ENCODE measurements at regions not wholly inside any gene's neighbourhood (a gene's known extent, or its start where the extent isn't known, plus 50 kb on each side); places are given as distances from the start of the nearest gene placed in this dataset.

- TF ChIP-seq EZH2phosphoT487 (conservative IDR thresholded peaks at IDR 0.05; ENCODE audit: low read length) (no peak), CTCF (IDR thresholded peaks at IDR 0.05; ENCODE audit: insufficient read depth, low read length, poor library complexity, severe bottlenecking) (no peak)
- Histone ChIP-seq H3K27me3 (ENCODE audit: low read length) (no peaks in the 10 kb centered on the region), H3K27ac (ENCODE audit: low read depth, low read length) (no peak overlapping the region), H3K9ac (ENCODE audit: low read length) (no peak overlapping the region), H3F3A (ENCODE audit: insufficient read depth) (no peaks in the 10 kb centered on the region), H3K79me2 (ENCODE audit: insufficient read depth, low read length) (no peaks in the 10 kb centered on the region), H3K36me3 (ENCODE audit: low read length) (no peaks in the 10 kb centered on the region), H3K4me2 (ENCODE audit: low read depth, low read length, poor library complexity, severe bottlenecking) (no peak overlapping the region), H3K9me3 (ENCODE audit: insufficient read depth, low read length) (no peaks in the 10 kb centered on the region), H3K9me2 (replicated peaks; ENCODE audit: insufficient read depth, low read length) (no peaks in the 10 kb centered on the region), H2AFZ (ENCODE audit: low read depth, low read length, severe bottlenecking) (no peak overlapping the region), H4K20me1 (ENCODE audit: low read depth, low read length) (no peaks in the 10 kb centered on the region), H3K4me3 (ENCODE audit: insufficient read depth, low read length, poor library complexity, severe bottlenecking) (no peak overlapping the region)
Observed at GRCh38 chr9:86752733-86753132, 194.6 kb downstream of the GAS1 start.

GRCh38 chr9:86751956-86752355 is 195.3 kb downstream of the GAS1 start:
- Histone ChIP-seq H3K27me3 (ENCODE audit: low read length) (no peaks in the 10 kb centered on the region), H3K79me2 (ENCODE audit: insufficient read depth, low read length) (no peaks in the 10 kb centered on the region), H3K36me3 (ENCODE audit: low read length) (no peaks in the 10 kb centered on the region), H3K9me2 (replicated peaks; ENCODE audit: insufficient read depth, low read length) (no peaks in the 10 kb centered on the region), H3F3A (ENCODE audit: insufficient read depth) (no peaks in the 10 kb centered on the region), H3K27ac (ENCODE audit: low read depth, low read length) (no peak overlapping the region), H3K4me2 (ENCODE audit: low read depth, low read length, poor library complexity, severe bottlenecking) (no peak overlapping the region), H2AFZ (ENCODE audit: low read depth, low read length, severe bottlenecking) (no peak overlapping the region), H3K9me3 (ENCODE audit: insufficient read depth, low read length) (no peaks in the 10 kb centered on the region), H4K20me1 (ENCODE audit: low read depth, low read length) (no peaks in the 10 kb centered on the region), H3K9ac (ENCODE audit: low read length) (no peak overlapping the region), H3K4me3 (ENCODE audit: insufficient read depth, low read length, poor library complexity, severe bottlenecking) (no peak overlapping the region)
- TF ChIP-seq CTCF (IDR thresholded peaks at IDR 0.05; ENCODE audit: insufficient read depth, low read length, poor library complexity, severe bottlenecking): no peak
- TF ChIP-seq EZH2phosphoT487 (conservative IDR thresholded peaks at IDR 0.05; ENCODE audit: low read length): no peak

- Histone ChIP-seq H3K4me2 (ENCODE audit: low read depth, low read length, poor library complexity, severe bottlenecking) (no peak overlapping the region), H3K9ac (ENCODE audit: low read length) (no peak overlapping the region), H3K9me2 (replicated peaks; ENCODE audit: insufficient read depth, low read length) (no peaks in the 10 kb centered on the region), H3F3A (ENCODE audit: insufficient read depth) (no peaks in the 10 kb centered on the region), H3K9me3 (ENCODE audit: insufficient read depth, low read length) (no peaks in the 10 kb centered on the region), H3K36me3 (ENCODE audit: low read length) (no peaks in the 10 kb centered on the region), H3K27ac (ENCODE audit: low read depth, low read length) (no peak overlapping the region), H2AFZ (ENCODE audit: low read depth, low read length, severe bottlenecking) (no peak overlapping the region), H3K27me3 (ENCODE audit: low read length) (no peaks in the 10 kb centered on the region), H3K79me2 (ENCODE audit: insufficient read depth, low read length) (no peaks in the 10 kb centered on the region), H4K20me1 (ENCODE audit: low read depth, low read length) (no peaks in the 10 kb centered on the region), H3K4me3 (ENCODE audit: insufficient read depth, low read length, poor library complexity, severe bottlenecking) (no peak overlapping the region)
- TF ChIP-seq CTCF (IDR thresholded peaks at IDR 0.05; ENCODE audit: insufficient read depth, low read length, poor library complexity, severe bottlenecking) (no peak), EZH2phosphoT487 (conservative IDR thresholded peaks at IDR 0.05; ENCODE audit: low read length) (no peak)
Observed at GRCh38 chr9:86751207-86751606, 196.1 kb downstream of the GAS1 start.

GRCh38 chr9:86749894-86750255 is 197.4 kb downstream of the GAS1 start:
- Histone ChIP-seq H3K9me3 (ENCODE audit: insufficient read depth, low read length) (no peaks in the 10 kb centered on the region), H3K4me2 (ENCODE audit: low read depth, low read length, poor library complexity, severe bottlenecking) (no peak overlapping the region), H3K9me2 (replicated peaks; ENCODE audit: insufficient read depth, low read length) (no peaks in the 10 kb centered on the region), H3K4me3 (ENCODE audit: insufficient read depth, low read length, poor library complexity, severe bottlenecking) (no peak overlapping the region), H3K9ac (ENCODE audit: low read length) (no peak overlapping the region), H4K20me1 (ENCODE audit: low read depth, low read length) (no peaks in the 10 kb centered on the region), H3K36me3 (ENCODE audit: low read length) (no peaks in the 10 kb centered on the region), H3K79me2 (ENCODE audit: insufficient read depth, low read length) (no peaks in the 10 kb centered on the region), H3F3A (ENCODE audit: insufficient read depth) (no peaks in the 10 kb centered on the region), H3K27me3 (ENCODE audit: low read length) (no peaks in the 10 kb centered on the region), H3K27ac (ENCODE audit: low read depth, low read length) (no peak overlapping the region), H2AFZ (ENCODE audit: low read depth, low read length, severe bottlenecking) (no peak overlapping the region)
- TF ChIP-seq EZH2phosphoT487 (conservative IDR thresholded peaks at IDR 0.05; ENCODE audit: low read length) (no peak), CTCF (IDR thresholded peaks at IDR 0.05; ENCODE audit: insufficient read depth, low read length, poor library complexity, severe bottlenecking) (no peak)
